GM21526 (cell line): ENCODE measurements at regions not wholly inside any gene's neighbourhood (a gene's known extent, or its start where the extent isn't known, plus 50 kb on each side); places are given as distances from the start of the nearest gene placed in this dataset.

Experiments used
- ATAC-seq: cut with Tn5 transposase; IDR thresholded peaks from one replicate; pipeline ENCODE4 v1.9.1; 2021; ENCODE audit warnings: moderate library complexity; ENCODE audit not compliant: unreplicated experiment, low FRiP score

GRCh38 chrX:69085151-69085550, 80.1 kb downstream of the PJA1 start:
- no peak for ATAC-seq

- no peak for ATAC-seq
These were observed 81.5 kb downstream of the PJA1 start for GRCh38 chrX:69083801-69084200.

GRCh38 chrX:69083361-69083760, 81.9 kb downstream of the PJA1 start:
- no peak for ATAC-seq

- ATAC-seq: no peak
These were observed 82.5 kb downstream of the PJA1 start for GRCh38 chrX:69082753-69083150.

- no peak for ATAC-seq
These were observed 83.0 kb downstream of the PJA1 start for GRCh38 chrX:69082055-69082752.

- ATAC-seq: no peak
These were observed 84.3 kb downstream of the PJA1 start for GRCh38 chrX:69080855-69081465.

- no peak for ATAC-seq
These were observed 86.0 kb downstream of the PJA1 start for GRCh38 chrX:69079268-69079667.

GRCh38 chrX:69077895-69078455, 87.3 kb downstream of the PJA1 start:
- ATAC-seq: no peak

GRCh38 chrX:69076088-69076487, 89.2 kb downstream of the PJA1 start:
- no peak for ATAC-seq

- no peak for ATAC-seq
These were observed 90.5 kb downstream of the PJA1 start for GRCh38 chrX:69074726-69075125.

GRCh38 chrX:69073721-69074120, 91.5 kb downstream of the PJA1 start:
- no peak for ATAC-seq

GRCh38 chrX:69073241-69073640, 92.0 kb downstream of the PJA1 start:
- ATAC-seq: no peak

GRCh38 chrX:69072486-69073006, 92.7 kb downstream of the PJA1 start:
- no peak for ATAC-seq

GRCh38 chrX:69070949-69071650, 94.2 kb downstream of the PJA1 start:
- ATAC-seq: no peak

GRCh38 chrX:69069876-69070275, 95.4 kb downstream of the PJA1 start:
- ATAC-seq: no peak

- ATAC-seq: no peak
These were observed 96.2 kb downstream of the PJA1 start for GRCh38 chrX:69069086-69069445.

GRCh38 chrX:69068301-69069085, 96.8 kb downstream of the PJA1 start:
- ATAC-seq: no peak

- ATAC-seq: no peak
These were observed 97.4 kb downstream of the PJA1 start for GRCh38 chrX:69067841-69068240.

GRCh38 chrX:69066966-69067525, 98.2 kb downstream of the PJA1 start:
- no peak for ATAC-seq

- no peak for ATAC-seq
These were observed 99.1 kb downstream of the PJA1 start for GRCh38 chrX:69066021-69066757.
